ENCODE measurements at regions not wholly inside any gene's neighbourhood (a gene's known extent, or its start where the extent isn't known, plus 50 kb on each side); places are given as distances from the start of the nearest gene placed in this dataset.

GRCh38 chr5:63111891-63112290 is 533.3 kb downstream of the LRRC70 start:
- TF ChIP-seq CTCF (IDR thresholded peaks at IDR 0.05) (no peak), POLR2A (IDR thresholded peaks at IDR 0.05) (no peak), EP300 (IDR thresholded peaks at IDR 0.05) (no peak)

Data from suprapubic skin (tissue), 3 donors.